ENCODE measurements at regions not wholly inside any gene's neighbourhood (a gene's known extent, or its start where the extent isn't known, plus 50 kb on each side); places are given as distances from the start of the nearest gene placed in this dataset.

GRCh38 chr16:59684911-59685310, 950.8 kb upstream of the GOT2 start:
- Histone ChIP-seq H3K4me3 (ENCODE audit: low read length in 2 of 2) (no peak overlapping the region), H3K27ac (ENCODE audit: low read depth, low read length) (no peak overlapping the region), H3K9me3 (ENCODE audit: control insufficient read depth in 1 of 2, low read length in 2 of 2) (peaks cover 0 to 4% of the 10 kb centered on the region in 2 donors), H3K36me3 (ENCODE audit: insufficient read depth, low read length) (no peaks in the 10 kb centered on the region), H3K27me3 (ENCODE audit: insufficient read depth, low read length) (no peaks in the 10 kb centered on the region), H3K4me1 (ENCODE audit: insufficient read depth, low read length) (no peaks in the 10 kb centered on the region)
- H3K36me3 Mint-ChIP-seq, result no peaks in the 10 kb centered on the region
- no peak overlapping the region for H3K4me3 Mint-ChIP-seq
- CTCF ChIA-PET (ENCODE audit: partially characterized antibody), result no interaction called here
- intact Hi-C loops (cut with micrococcal nuclease), result no loop called here
- no peaks in the 10 kb centered on the region for H3K4me1 Mint-ChIP-seq
- POLR2A ChIA-PET (ENCODE audit: partially characterized antibody), result no interaction called here
- DNase-seq, result no peak
- H3K27me3 Mint-ChIP-seq, result no peaks in the 10 kb centered on the region
- H3K9me3 Mint-ChIP-seq, result peaks cover 2 to 36% (median 18%) of the 10 kb centered on the region in 8 donors
- H3K27ac Mint-ChIP-seq, result no peak overlapping the region

- Mint-ChIP-seq H3K36me3 (no peaks in the 10 kb centered on the region), H3K4me1 (no peaks in the 10 kb centered on the region), H3K4me3 (no peak overlapping the region), H3K9me3 (peaks cover 2 to 37% (median 24%) of the 10 kb centered on the region in 8 donors), H3K27ac (no peak overlapping the region), H3K27me3 (no peaks in the 10 kb centered on the region)
- Histone ChIP-seq H3K36me3 (ENCODE audit: insufficient read depth, low read length) (no peaks in the 10 kb centered on the region), H3K27me3 (ENCODE audit: insufficient read depth, low read length) (no peaks in the 10 kb centered on the region), H3K4me1 (ENCODE audit: insufficient read depth, low read length) (no peaks in the 10 kb centered on the region), H3K9me3 (ENCODE audit: control insufficient read depth in 1 of 2, low read length in 2 of 2) (peaks cover 0 to 4% of the 10 kb centered on the region in 2 donors), H3K4me3 (ENCODE audit: low read length in 2 of 2) (no peak overlapping the region), H3K27ac (ENCODE audit: low read depth, low read length) (no peak overlapping the region)
- ChIA-PET POLR2A (ENCODE audit: partially characterized antibody) (no interaction called here), CTCF (ENCODE audit: partially characterized antibody) (no interaction called here)
- intact Hi-C loops (cut with micrococcal nuclease), result no loop called here
- DNase-seq, result no peak
These were observed 949.6 kb upstream of the GOT2 start for GRCh38 chr16:59683709-59684108.

DNA sequence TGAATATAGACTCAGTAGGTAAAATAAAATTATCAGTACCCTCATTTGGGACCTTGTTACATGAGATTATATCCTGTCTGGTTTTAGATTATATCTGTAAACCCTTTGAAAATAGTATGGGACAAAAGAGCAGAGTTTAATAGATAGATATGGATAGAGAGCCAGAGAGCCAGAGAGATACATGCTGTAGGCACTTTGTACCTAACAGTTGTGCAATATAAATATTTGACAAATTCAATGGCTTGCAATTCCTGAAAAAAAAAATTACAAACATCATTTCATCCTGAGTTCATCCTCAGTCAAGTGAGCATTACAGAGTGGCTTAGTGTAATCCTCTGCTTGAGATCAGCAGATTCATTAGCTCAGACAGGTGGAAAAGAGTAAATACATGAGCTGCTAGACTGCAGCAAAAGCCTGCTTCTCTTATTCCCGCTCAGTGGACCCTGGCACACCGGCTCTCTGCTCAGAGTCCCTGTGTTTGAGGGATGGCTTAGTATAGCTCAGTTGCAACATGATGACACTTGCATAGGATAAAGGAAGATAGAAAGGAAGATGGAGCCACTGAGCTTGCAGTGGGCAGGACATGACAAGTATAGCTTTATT, 931.6 kb upstream of the GOT2 start:
- no peak for DNase-seq
- ChIA-PET POLR2A (ENCODE audit: partially characterized antibody) (no interaction called here), CTCF (ENCODE audit: partially characterized antibody) (no interaction called here)
- Histone ChIP-seq H3K4me1 (ENCODE audit: insufficient read depth, low read length) (no peaks in the 10 kb centered on the region), H3K9me3 (ENCODE audit: control insufficient read depth in 1 of 2, low read length in 2 of 2) (no peaks in the 10 kb centered on the region), H3K4me3 (ENCODE audit: low read length in 2 of 2) (no peak overlapping the region), H3K36me3 (ENCODE audit: insufficient read depth, low read length) (no peaks in the 10 kb centered on the region), H3K27me3 (ENCODE audit: insufficient read depth, low read length) (no peaks in the 10 kb centered on the region), H3K27ac (ENCODE audit: low read depth, low read length) (no peak overlapping the region)
- H3K4me3 Mint-ChIP-seq, result no peak overlapping the region
- intact Hi-C loops (cut with micrococcal nuclease), result no loop called here
- no peaks in the 10 kb centered on the region for H3K36me3 Mint-ChIP-seq
- peaks cover 5 to 24% (median 14%) of the 10 kb centered on the region in 8 donors for H3K9me3 Mint-ChIP-seq
- H3K27ac Mint-ChIP-seq, result no peak overlapping the region
- H3K4me1 Mint-ChIP-seq, result no peaks in the 10 kb centered on the region
- H3K27me3 Mint-ChIP-seq, result no peaks in the 10 kb centered on the region

DNA sequence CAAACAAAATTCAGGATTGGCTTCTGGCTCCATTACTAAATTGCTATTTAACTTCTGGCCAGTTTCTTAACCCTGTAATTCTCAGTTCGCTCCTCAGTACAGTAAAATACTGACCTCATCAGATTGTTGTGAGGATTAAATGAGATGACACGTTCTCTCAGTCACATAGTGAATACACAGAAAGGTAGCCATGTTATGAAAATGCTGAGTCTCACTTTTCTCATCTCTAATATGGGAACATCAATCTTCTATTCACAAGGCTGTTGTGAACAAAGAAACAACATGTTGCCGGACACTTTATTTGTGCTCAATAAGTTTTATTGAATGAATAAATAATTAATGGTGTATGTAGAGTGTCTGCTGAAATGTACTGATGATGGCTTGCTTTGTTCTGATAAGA, 924.5 kb upstream of the GOT2 start:
- CTCF ChIA-PET (ENCODE audit: partially characterized antibody), result no interaction called here
- no peaks in the 10 kb centered on the region for H3K36me3 Mint-ChIP-seq
- no peaks in the 10 kb centered on the region for H3K4me1 Mint-ChIP-seq
- no peak overlapping the region for H3K4me3 Mint-ChIP-seq
- H3K27me3 ChIP-seq (ENCODE audit: insufficient read depth, low read length), result no peaks in the 10 kb centered on the region
- DNase-seq, result no peak
- H3K4me1 ChIP-seq (ENCODE audit: insufficient read depth, low read length), result no peaks in the 10 kb centered on the region
- H3K36me3 ChIP-seq (ENCODE audit: insufficient read depth, low read length), result no peaks in the 10 kb centered on the region
- H3K27ac Mint-ChIP-seq, result no peak overlapping the region
- no peak overlapping the region for H3K27ac ChIP-seq (ENCODE audit: low read depth, low read length)
- intact Hi-C loops (cut with micrococcal nuclease), result no loop called here
- H3K4me3 ChIP-seq (ENCODE audit: low read length in 2 of 2), result no peak overlapping the region
- H3K27me3 Mint-ChIP-seq, result no peaks in the 10 kb centered on the region
- H3K9me3 ChIP-seq (ENCODE audit: control insufficient read depth in 1 of 2, low read length in 2 of 2), result peaks cover 0 to 3% of the 10 kb centered on the region in 2 donors
- POLR2A ChIA-PET (ENCODE audit: partially characterized antibody), result no interaction called here
- peaks cover 7 to 45% (median 17%) of the 10 kb centered on the region in 8 donors for H3K9me3 Mint-ChIP-seq

DNA sequence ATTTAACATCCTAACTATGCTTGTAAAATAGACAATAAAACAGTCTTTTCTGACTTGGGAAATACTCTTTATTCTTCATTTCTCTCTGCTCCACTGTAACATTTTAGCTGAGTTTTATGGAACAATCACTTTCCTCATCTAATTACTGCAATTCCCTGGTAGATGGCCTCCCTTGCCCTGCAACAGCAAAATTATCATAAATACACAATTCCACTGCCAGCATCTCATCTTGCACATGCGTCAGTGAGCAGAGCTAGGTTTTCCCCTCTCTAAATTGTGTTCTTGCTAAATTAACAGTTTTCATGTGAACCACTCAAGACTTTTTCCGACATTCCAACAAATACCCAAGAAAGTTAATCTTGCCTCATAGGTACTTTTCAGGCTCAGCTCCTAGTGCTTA, 920.9 kb upstream of the GOT2 start:
- intact Hi-C loops (cut with micrococcal nuclease), result no loop called here
- CTCF ChIA-PET (ENCODE audit: partially characterized antibody), result no interaction called here
- no peak overlapping the region for H3K27ac Mint-ChIP-seq
- no peaks in the 10 kb centered on the region for H3K4me1 Mint-ChIP-seq
- no peak for DNase-seq
- Histone ChIP-seq H3K4me1 (ENCODE audit: insufficient read depth, low read length) (no peaks in the 10 kb centered on the region), H3K9me3 (ENCODE audit: control insufficient read depth in 1 of 2, low read length in 2 of 2) (peaks cover 0 to 3% of the 10 kb centered on the region in 2 donors), H3K4me3 (ENCODE audit: low read length in 2 of 2) (no peak overlapping the region), H3K27ac (ENCODE audit: low read depth, low read length) (no peak overlapping the region), H3K27me3 (ENCODE audit: insufficient read depth, low read length) (no peaks in the 10 kb centered on the region), H3K36me3 (ENCODE audit: insufficient read depth, low read length) (no peaks in the 10 kb centered on the region)
- no peaks in the 10 kb centered on the region for H3K36me3 Mint-ChIP-seq
- peaks cover 6 to 48% (median 20%) of the 10 kb centered on the region in 8 donors for H3K9me3 Mint-ChIP-seq
- no peaks in the 10 kb centered on the region for H3K27me3 Mint-ChIP-seq
- H3K4me3 Mint-ChIP-seq, result no peak overlapping the region
- POLR2A ChIA-PET (ENCODE audit: partially characterized antibody), result no interaction called here

DNA sequence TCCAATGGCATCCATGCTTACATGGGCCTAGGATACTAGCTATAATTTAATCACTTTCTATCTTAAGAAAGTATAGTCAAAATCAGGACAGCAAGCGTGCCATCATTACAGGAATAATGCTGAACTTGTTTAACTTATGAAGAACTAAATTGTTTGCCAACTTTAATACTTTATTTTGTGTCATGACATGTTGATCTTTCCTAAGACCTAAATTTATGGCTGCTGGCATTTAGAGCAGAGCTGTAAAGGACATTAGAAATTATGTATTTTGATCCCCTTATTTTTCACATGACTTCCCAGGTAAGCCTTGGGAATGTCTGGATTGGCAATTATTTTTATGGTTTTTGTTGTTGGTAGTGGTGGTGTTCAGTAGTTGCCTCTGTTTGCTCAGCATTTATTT, 920.3 kb upstream of the GOT2 start:
- H3K4me3 Mint-ChIP-seq, result no peak overlapping the region
- CTCF ChIA-PET (ENCODE audit: partially characterized antibody), result no interaction called here
- no peaks in the 10 kb centered on the region for H3K36me3 Mint-ChIP-seq
- Histone ChIP-seq H3K36me3 (ENCODE audit: insufficient read depth, low read length) (no peaks in the 10 kb centered on the region), H3K9me3 (ENCODE audit: control insufficient read depth in 1 of 2, low read length in 2 of 2) (peaks cover 0 to 3% of the 10 kb centered on the region in 2 donors), H3K4me1 (ENCODE audit: insufficient read depth, low read length) (no peaks in the 10 kb centered on the region), H3K27ac (ENCODE audit: low read depth, low read length) (no peak overlapping the region), H3K27me3 (ENCODE audit: insufficient read depth, low read length) (no peaks in the 10 kb centered on the region), H3K4me3 (ENCODE audit: low read length in 2 of 2) (no peak overlapping the region)
- POLR2A ChIA-PET (ENCODE audit: partially characterized antibody), result no interaction called here
- no peak overlapping the region for H3K27ac Mint-ChIP-seq
- H3K27me3 Mint-ChIP-seq, result no peaks in the 10 kb centered on the region
- H3K4me1 Mint-ChIP-seq, result no peaks in the 10 kb centered on the region
- no peak for DNase-seq
- H3K9me3 Mint-ChIP-seq, result peaks cover 8 to 50% (median 20%) of the 10 kb centered on the region in 8 donors
- intact Hi-C loops (cut with micrococcal nuclease), result no loop called here

- H3K36me3 ChIP-seq (ENCODE audit: insufficient read depth, low read length), result no peaks in the 10 kb centered on the region
- DNase-seq, result no peak
- no peak overlapping the region for H3K27ac Mint-ChIP-seq
- ChIA-PET CTCF (ENCODE audit: partially characterized antibody) (no interaction called here), POLR2A (ENCODE audit: partially characterized antibody) (no interaction called here)
- intact Hi-C loops (cut with micrococcal nuclease), result no loop called here
- H3K9me3 Mint-ChIP-seq, result peaks cover 9 to 48% (median 25%) of the 10 kb centered on the region in 8 donors
- H3K27ac ChIP-seq (ENCODE audit: low read depth, low read length), result no peak overlapping the region
- no peaks in the 10 kb centered on the region for H3K4me1 Mint-ChIP-seq
- H3K4me3 Mint-ChIP-seq, result no peak overlapping the region
- H3K9me3 ChIP-seq (ENCODE audit: control insufficient read depth in 1 of 2, low read length in 2 of 2), result peaks cover 0 to 3% of the 10 kb centered on the region in 2 donors
- H3K36me3 Mint-ChIP-seq, result no peaks in the 10 kb centered on the region
- no peak overlapping the region for H3K4me3 ChIP-seq (ENCODE audit: low read length in 2 of 2)
- H3K4me1 ChIP-seq (ENCODE audit: insufficient read depth, low read length), result no peaks in the 10 kb centered on the region
- H3K27me3 ChIP-seq (ENCODE audit: insufficient read depth, low read length), result no peaks in the 10 kb centered on the region
- no peaks in the 10 kb centered on the region for H3K27me3 Mint-ChIP-seq
These were observed 917.5 kb upstream of the GOT2 start for GRCh38 chr16:59651662-59652061.

DNA sequence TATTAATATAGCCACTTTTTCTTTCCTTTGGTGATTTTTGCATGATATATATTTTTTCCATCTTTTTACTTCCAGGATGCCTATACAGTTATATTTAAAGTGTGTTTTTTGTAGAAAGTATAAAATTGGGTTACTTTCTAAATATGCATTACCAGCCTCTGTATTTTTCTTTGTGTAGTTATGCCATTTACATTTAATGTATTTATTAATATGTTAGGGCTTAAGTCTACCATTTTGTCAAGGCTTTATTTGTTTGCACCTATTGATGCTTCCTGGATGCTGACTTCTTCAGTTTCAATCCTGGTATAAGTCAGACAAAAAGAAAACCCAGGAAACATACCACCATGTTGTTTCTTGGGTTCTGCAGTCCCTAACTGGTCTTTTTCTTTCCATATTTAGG, 911.1 kb upstream of the GOT2 start:
- POLR2A ChIA-PET (ENCODE audit: partially characterized antibody), result no interaction called here
- no peaks in the 10 kb centered on the region for H3K27me3 Mint-ChIP-seq

More for the DNA sequence above, 911.1 kb upstream of the GOT2 start:
- Histone ChIP-seq H3K27me3 (ENCODE audit: insufficient read depth, low read length) (no peaks in the 10 kb centered on the region), H3K36me3 (ENCODE audit: insufficient read depth, low read length) (no peaks in the 10 kb centered on the region), H3K4me1 (ENCODE audit: insufficient read depth, low read length) (no peaks in the 10 kb centered on the region), H3K27ac (ENCODE audit: low read depth, low read length) (no peak overlapping the region), H3K4me3 (ENCODE audit: low read length in 2 of 2) (no peak overlapping the region), H3K9me3 (ENCODE audit: control insufficient read depth in 1 of 2, low read length in 2 of 2) (no peaks in the 10 kb centered on the region)
- intact Hi-C loops (cut with micrococcal nuclease), result no loop called here
- peaks cover 0 to 2% of the 10 kb centered on the region in 2 donors for H3K36me3 Mint-ChIP-seq
- no peaks in the 10 kb centered on the region for H3K4me1 Mint-ChIP-seq
- CTCF ChIA-PET (ENCODE audit: partially characterized antibody), result no interaction called here
- H3K4me3 Mint-ChIP-seq, result no peak overlapping the region
- H3K9me3 Mint-ChIP-seq, result peaks cover 8 to 35% (median 23%) of the 10 kb centered on the region in 8 donors
- DNase-seq, result no peak
- no peak overlapping the region for H3K27ac Mint-ChIP-seq

Data from CD4-positive, alpha-beta memory T cell (primary cell).